B cell (primary cell): ENCODE measurements at regions not wholly inside any gene's neighbourhood (a gene's known extent, or its start where the extent isn't known, plus 50 kb on each side); places are given as distances from the start of the nearest gene placed in this dataset.

Source experiments
- ATAC-seq: fragments of 200-7000 bp; cut with Tn5 transposase; one replicate; pipeline ENCODE4 v1.10.0; 2021; ENCODE audit warnings: low read depth, mild to moderate bottlenecking, moderate number of reproducible peaks, moderate library complexity
- CTCF ChIA-PET: fragments of 350-600 bp; sonication (Branson Sonifier 250); formaldehyde crosslinking; loops from one replicate; lab custom pipeline; 2021; ENCODE audit warnings: antibody characterized with exemption, inconsistent platforms; lab: Charles Lee
- POLR2A ChIA-PET: fragments of 350-600 bp; sonication (Branson Sonifier 250); formaldehyde crosslinking; loops from one replicate; lab custom pipeline; 2021; ENCODE audit warnings: antibody characterized with exemption; lab: Charles Lee
- DNase-seq: peaks from one replicate; pipeline ENCODE4 v3.0.0; 2013
- H2AFZ ChIP-seq: 2 replicates; pipeline ENCODE4 v1.6.1; 2012; ENCODE audit warnings: mild to moderate bottlenecking, low read depth, low read length; ENCODE audit not compliant: insufficient read depth, poor library complexity, severe bottlenecking
- H3K27ac ChIP-seq, 2 donors: 1 replicate in 1 of 2; 2 replicates in 1 of 2; pipeline ENCODE4 v1.5.1; 2012 to 2013; ENCODE audit warnings: low read length in 2 of 2, mild to moderate bottlenecking in 2 of 2, moderate library complexity in 1 of 2
- H3K27me3 ChIP-seq, 4 experiments: fragments of 200-600 bp in 1 of 4; sonication (generic) in 1 of 4; replicated peaks in 1 of 4; 1 replicate in 2 of 4; 2 replicates in 2 of 4; pipeline versions ENCODE4 v1.6.1 to v1.7.0; 2013 to 2016; ENCODE audit warnings: low read length in 3 of 4, mild to moderate bottlenecking in 2 of 4, mixed read lengths in 1 of 4, moderate library complexity in 1 of 4; ENCODE audit not compliant: insufficient read depth in 4 of 4, control insufficient read depth in 3 of 4; ENCODE audit errors: control extremely low read depth in 1 of 4
- H3K36me3 ChIP-seq, 2 experiments: replicated peaks in 1 of 2; 1 replicate in 1 of 2; 2 replicates in 1 of 2; pipeline versions ENCODE4 v1.6.1 to v1.7.1; 2013; ENCODE audit warnings: low read length in 1 of 2; ENCODE audit not compliant: insufficient read depth in 2 of 2, control insufficient read depth in 1 of 2; ENCODE audit errors: control extremely low read depth in 1 of 2, extremely low read depth in 1 of 2
- H3K4me1 ChIP-seq, 2 donors: fragments of 200-600 bp in 1 of 2; sonication (generic) in 1 of 2; 1 replicate in 1 of 2; 2 replicates in 1 of 2; pipeline versions ENCODE4 v1.5.1 to v1.6.1; 2013 to 2017; ENCODE audit warnings: low read length in 2 of 2; ENCODE audit not compliant: control insufficient read depth in 2 of 2, insufficient read depth in 2 of 2
- H3K4me2 ChIP-seq: replicated peaks from 2 replicates; pipeline ENCODE3; 2012; ENCODE audit warnings: mild to moderate bottlenecking, low read depth, low read length; ENCODE audit not compliant: poor library complexity, severe bottlenecking
- H3K4me3 ChIP-seq, 5 experiments: fragments of 200-600 bp in 1 of 5; sonication (generic) in 1 of 5; 1 replicate in 3 of 5; 2 replicates in 2 of 5; pipeline versions ENCODE4 v1.5.1 to v1.7.0; 2011 to 2016; ENCODE audit warnings: low read length in 4 of 5, mild to moderate bottlenecking in 4 of 5, low read depth in 2 of 5, control low read depth in 1 of 5, moderate library complexity in 1 of 5; ENCODE audit not compliant: insufficient read depth in 1 of 5; ENCODE audit errors: control extremely low read depth in 1 of 5, extremely low read depth in 1 of 5
- H3K79me2 ChIP-seq: fragments of 200-600 bp; sonication (generic); one replicate; pipeline ENCODE4 v1.6.0; 2016; ENCODE audit warnings: low read length; ENCODE audit not compliant: control insufficient read depth, insufficient read depth
- H3K9ac ChIP-seq: fragments of 200-600 bp; sonication (generic); 2 replicates; pipeline ENCODE4 v1.6.1; 2017; ENCODE audit warnings: mild to moderate bottlenecking, low read length, moderate library complexity
- H3K9me3 ChIP-seq, 3 donors: one replicate each; pipeline versions ENCODE4 v1.6.1 to v1.7.1; 2013; ENCODE audit warnings: low read length in 2 of 3; ENCODE audit not compliant: control insufficient read depth in 2 of 3, insufficient read depth in 1 of 3; ENCODE audit errors: control extremely low read depth in 1 of 3
- H4K20me1 ChIP-seq: 2 replicates; pipeline ENCODE4 v1.6.0; 2012; ENCODE audit warnings: mild to moderate bottlenecking, low read length; ENCODE audit not compliant: insufficient read depth, control insufficient read depth, poor library complexity, severe bottlenecking
- H3K27ac Mint-ChIP-seq: one replicate; pipeline ENCODE4 v1.8.0; 2021; ENCODE audit warnings: mixed read lengths
- H3K27me3 Mint-ChIP-seq: one replicate; pipeline ENCODE4 v1.8.0; 2021; ENCODE audit warnings: mixed read lengths
- H3K4me1 Mint-ChIP-seq: one replicate; pipeline ENCODE4 v1.8.0; 2021; ENCODE audit warnings: mixed read lengths
- H3K4me3 Mint-ChIP-seq: one replicate; pipeline ENCODE4 v1.8.0; 2021; ENCODE audit warnings: mixed read lengths
- H3K9me3 Mint-ChIP-seq: one replicate; pipeline ENCODE4 v1.8.0; 2022; ENCODE audit warnings: mixed read lengths; ENCODE audit not compliant: insufficient read depth
- CTCF ChIP-seq: fragments of 200-600 bp; IDR thresholded peaks from one replicate; pipeline ENCODE4 v1.8.0; 2022; ENCODE audit warnings: antibody characterized with exemption, mild to moderate bottlenecking
- EZH2 ChIP-seq: IDR thresholded peaks from 2 replicates; pipeline ENCODE4 v1.6.1; 2012; ENCODE audit warnings: borderline replicate concordance, low read depth, mild to moderate bottlenecking, moderate library complexity, low read length; ENCODE audit not compliant: insufficient read depth, poor library complexity, severe bottlenecking
- WGBS: methylation state at CpG from one replicate; pipeline ENCODE4 v1.1.5; 2013; ENCODE audit warnings: missing lambda C conversion rate; ENCODE audit not compliant: insufficient coverage; 5-methylcytosine and 5-hydroxymethylcytosine counted together
- intact Hi-C: fragments of 100-400 bp; cut with micrococcal nuclease; formaldehyde crosslinking; loops from one replicate; pipeline ENCODE4 v1.10.0; 2022

- Histone ChIP-seq H3K4me1 (no peaks in the 10 kb centered on the region), H3K27ac (no peak overlapping the region), H3K36me3 (no peaks in the 10 kb centered on the region), H4K20me1 (no peaks in the 10 kb centered on the region), H3K4me2 (no peak overlapping the region), H3K9ac (no peak overlapping the region), H3K4me3 (no peak overlapping the region), H3K9me3 (no peaks in the 10 kb centered on the region), H3K27me3 (no peaks in the 10 kb centered on the region), H2AFZ (no peak overlapping the region), H3K79me2 (no peaks in the 10 kb centered on the region)
- no peak for ATAC-seq
- Mint-ChIP-seq H3K27me3 (no peaks in the 10 kb centered on the region), H3K27ac (no peak overlapping the region), H3K9me3 (no peaks in the 10 kb centered on the region), H3K4me1 (no peaks in the 10 kb centered on the region), H3K4me3 (no peak overlapping the region)
- WGBS: 69% methylated on average over 6 of the region's 17 CpGs
- ChIA-PET POLR2A (no interaction called here), CTCF (no interaction called here)
- intact Hi-C loops: no loop called here
- TF ChIP-seq EZH2: no peak
- no peak for TF ChIP-seq CTCF
- no peak for DNase-seq
Measured at GRCh38 chrX:150219374-150220185, 143.5 kb upstream of the MAMLD1 start.

GRCh38 chrX:150223176-150224015 lies 139.7 kb upstream of the MAMLD1 start:
- Histone ChIP-seq H3K4me2 (no peak overlapping the region), H3K4me3 (no peak overlapping the region), H3K27ac (no peak overlapping the region), H3K9ac (no peak overlapping the region), H2AFZ (no peak overlapping the region), H3K4me1 (no peaks in the 10 kb centered on the region), H3K9me3 (no peaks in the 10 kb centered on the region), H3K36me3 (no peaks in the 10 kb centered on the region), H4K20me1 (no peaks in the 10 kb centered on the region), H3K27me3 (no peaks in the 10 kb centered on the region), H3K79me2 (no peaks in the 10 kb centered on the region)
- Mint-ChIP-seq H3K27ac (no peak overlapping the region), H3K27me3 (no peaks in the 10 kb centered on the region), H3K4me1 (no peaks in the 10 kb centered on the region), H3K9me3 (no peaks in the 10 kb centered on the region), H3K4me3 (no peak overlapping the region)
- WGBS: 77% methylated on average over 5 of the region's 12 CpGs
- DNase-seq (no peak), ATAC-seq (no peak)
- POLR2A ChIA-PET: no interaction called here
- intact Hi-C loops: no loop called here
- TF ChIP-seq CTCF: no peak
- CTCF ChIA-PET: no interaction called here
